Panc1 (cell line): ENCODE measurements at regions not wholly inside any gene's neighbourhood (a gene's known extent, or its start where the extent isn't known, plus 50 kb on each side); places are given as distances from the start of the nearest gene placed in this dataset.

Source experiments
- ATAC-seq: fragments of 200-7000 bp; cut with Tn5 transposase; 2 replicates; pipeline ENCODE4 v1.9.1; 2020; ENCODE audit warnings: mild to moderate bottlenecking, moderate library complexity
- BruUV-seq: library from RNA; stranded (reverse); fragments of 400-500 nt; replicated peaks from 2 replicates; lab custom pipeline; 2021; lab: Mats Ljungman, UMichigan
- CTCF ChIA-PET: fragments of 300-600 bp; sonication (Branson Sonifier 250); formaldehyde crosslinking; loops from one replicate; lab custom pipeline; 2022; ENCODE audit warnings: antibody characterized with exemption; lab: Charles Lee
- POLR2A ChIA-PET: fragments of 300-600 bp; sonication (Branson Sonifier 250); formaldehyde crosslinking; loops from one replicate; lab custom pipeline; 2022; ENCODE audit warnings: antibody characterized with exemption; lab: Charles Lee
- DNase-seq: peaks from one replicate; pipeline ENCODE4 v3.0.0-alpha.2; 2010; ENCODE audit warnings: low read depth, low spot score
- H3K27ac ChIP-seq: 2 replicates; pipeline ENCODE4 v1.5.1; 2011; ENCODE audit warnings: mild to moderate bottlenecking, low read length, inconsistent platforms
- H3K27me3 ChIP-seq: fragments of 200-500 bp; sonication (Bioruptor generic); 2 replicates; pipeline ENCODE4 v1.6.0; 2014; ENCODE audit warnings: low read length, inconsistent platforms; ENCODE audit not compliant: control insufficient read depth, insufficient read depth
- H3K36me3 ChIP-seq: fragments of 200-500 bp; sonication (Bioruptor generic); 2 replicates; pipeline ENCODE4 v1.5.1; 2014; ENCODE audit warnings: inconsistent platforms, mild to moderate bottlenecking, low read length, moderate library complexity; ENCODE audit not compliant: control insufficient read depth, insufficient read depth
- H3K4me1 ChIP-seq: 2 replicates; pipeline ENCODE4 v1.5.1; 2011; ENCODE audit warnings: inconsistent platforms, mild to moderate bottlenecking, low read length, moderate library complexity; ENCODE audit not compliant: control insufficient read depth, insufficient read depth
- H3K4me3 ChIP-seq, 2 experiments: 2 replicates each; pipeline ENCODE4 v1.5.1; 2011 to 2012; ENCODE audit warnings: low read depth in 2 of 2, low read length in 2 of 2, mild to moderate bottlenecking in 2 of 2, inconsistent platforms in 1 of 2, moderate library complexity in 1 of 2
- H3K9me3 ChIP-seq: fragments of 200-500 bp; sonication (Bioruptor generic); 2 replicates; pipeline ENCODE4 v1.5.1; 2014; ENCODE audit warnings: low read depth, mild to moderate bottlenecking, inconsistent platforms, low read length, moderate library complexity; ENCODE audit not compliant: control insufficient read depth, insufficient read depth
- POLR2AphosphoS5 ChIP-seq: IDR thresholded peaks from 2 replicates; pipeline ENCODE4 v1.6.1; 2012; ENCODE audit warnings: mild to moderate bottlenecking, low read depth, low read length, moderate library complexity
- SIN3A ChIP-seq: IDR thresholded peaks from 2 replicates; pipeline ENCODE4 v1.6.1; 2012; ENCODE audit warnings: low read depth, mild to moderate bottlenecking, low read length, moderate library complexity, borderline replicate concordance; ENCODE audit not compliant: insufficient read depth
- TCF7L2 ChIP-seq: IDR thresholded peaks from 2 replicates; pipeline ENCODE4 v1.6.1; 2011; ENCODE audit warnings: mild to moderate bottlenecking, low read depth, low read length, inconsistent platforms
- in situ Hi-C: cut with HindIII; loops from 2 replicates; pipeline ENCODE4 v1.10.0; 2016; ENCODE audit warnings: low sequenced_read_pairs, low pct_unique_long_range_greater_than_20kb
- intact Hi-C: fragments of 100-400 bp; cut with micrococcal nuclease; formaldehyde crosslinking; loops from one replicate; pipeline ENCODE4 v1.10.0; 2022; ENCODE audit not compliant: unreplicated experiment
- TF ChIP-seq, protein P1 (sequence below): fragments of 450-650 bp; IDR thresholded peaks from 2 replicates; pipeline ENCODE4 v1.5.1; 2017; ENCODE audit warnings: mild to moderate bottlenecking
- TF ChIP-seq, protein P2 (sequence below), 2 experiments: IDR thresholded peaks; 2 replicates each; pipeline ENCODE4 v1.6.1; 2011 to 2012; ENCODE audit warnings: low read depth in 2 of 2, control low read depth in 1 of 2, low read length in 1 of 2, mild to moderate bottlenecking in 1 of 2, moderate library complexity in 1 of 2; ENCODE audit not compliant: insufficient read depth in 1 of 2

DNA sequence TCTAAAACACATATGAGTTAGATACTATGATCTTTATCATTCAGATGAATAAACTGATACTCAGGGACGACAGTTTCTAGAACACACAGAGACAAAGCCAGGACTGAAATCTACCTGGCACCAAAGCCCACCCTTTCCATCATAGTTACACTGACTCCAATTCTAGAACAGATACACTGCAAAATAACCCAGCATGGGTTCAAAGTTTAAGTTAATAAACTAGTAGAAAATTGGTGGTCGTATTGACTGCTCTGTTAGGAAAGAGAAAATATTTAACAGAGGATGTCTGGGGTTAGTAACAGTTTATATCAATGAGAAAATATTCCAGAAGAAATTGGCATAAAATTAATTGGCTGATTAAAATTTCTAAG lies 60.8 kb upstream of the BCL9 start:
- BruUV-seq, result no TSS peak
- no peaks in the 10 kb centered on the region for H3K9me3 ChIP-seq
- POLR2A ChIA-PET, result no interaction called here
- in situ Hi-C loops (no loop called here), intact Hi-C loops (no loop called here)
- no peak overlapping the region for H3K4me3 ChIP-seq
- ATAC-seq (no peak), DNase-seq (no peak)
- no peaks in the 10 kb centered on the region for H3K4me1 ChIP-seq
- no peaks in the 10 kb centered on the region for H3K36me3 ChIP-seq
- no peak overlapping the region for H3K27ac ChIP-seq
- CTCF ChIA-PET, result no interaction called here
- TF ChIP-seq SIN3A (no peak), TCF7L2 (no peak), POLR2AphosphoS5 (no peak)
- TF ChIP-seq, protein P1, sequence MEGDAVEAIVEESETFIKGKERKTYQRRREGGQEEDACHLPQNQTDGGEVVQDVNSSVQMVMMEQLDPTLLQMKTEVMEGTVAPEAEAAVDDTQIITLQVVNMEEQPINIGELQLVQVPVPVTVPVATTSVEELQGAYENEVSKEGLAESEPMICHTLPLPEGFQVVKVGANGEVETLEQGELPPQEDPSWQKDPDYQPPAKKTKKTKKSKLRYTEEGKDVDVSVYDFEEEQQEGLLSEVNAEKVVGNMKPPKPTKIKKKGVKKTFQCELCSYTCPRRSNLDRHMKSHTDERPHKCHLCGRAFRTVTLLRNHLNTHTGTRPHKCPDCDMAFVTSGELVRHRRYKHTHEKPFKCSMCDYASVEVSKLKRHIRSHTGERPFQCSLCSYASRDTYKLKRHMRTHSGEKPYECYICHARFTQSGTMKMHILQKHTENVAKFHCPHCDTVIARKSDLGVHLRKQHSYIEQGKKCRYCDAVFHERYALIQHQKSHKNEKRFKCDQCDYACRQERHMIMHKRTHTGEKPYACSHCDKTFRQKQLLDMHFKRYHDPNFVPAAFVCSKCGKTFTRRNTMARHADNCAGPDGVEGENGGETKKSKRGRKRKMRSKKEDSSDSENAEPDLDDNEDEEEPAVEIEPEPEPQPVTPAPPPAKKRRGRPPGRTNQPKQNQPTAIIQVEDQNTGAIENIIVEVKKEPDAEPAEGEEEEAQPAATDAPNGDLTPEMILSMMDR, result no peak
- TF ChIP-seq, protein P2, sequence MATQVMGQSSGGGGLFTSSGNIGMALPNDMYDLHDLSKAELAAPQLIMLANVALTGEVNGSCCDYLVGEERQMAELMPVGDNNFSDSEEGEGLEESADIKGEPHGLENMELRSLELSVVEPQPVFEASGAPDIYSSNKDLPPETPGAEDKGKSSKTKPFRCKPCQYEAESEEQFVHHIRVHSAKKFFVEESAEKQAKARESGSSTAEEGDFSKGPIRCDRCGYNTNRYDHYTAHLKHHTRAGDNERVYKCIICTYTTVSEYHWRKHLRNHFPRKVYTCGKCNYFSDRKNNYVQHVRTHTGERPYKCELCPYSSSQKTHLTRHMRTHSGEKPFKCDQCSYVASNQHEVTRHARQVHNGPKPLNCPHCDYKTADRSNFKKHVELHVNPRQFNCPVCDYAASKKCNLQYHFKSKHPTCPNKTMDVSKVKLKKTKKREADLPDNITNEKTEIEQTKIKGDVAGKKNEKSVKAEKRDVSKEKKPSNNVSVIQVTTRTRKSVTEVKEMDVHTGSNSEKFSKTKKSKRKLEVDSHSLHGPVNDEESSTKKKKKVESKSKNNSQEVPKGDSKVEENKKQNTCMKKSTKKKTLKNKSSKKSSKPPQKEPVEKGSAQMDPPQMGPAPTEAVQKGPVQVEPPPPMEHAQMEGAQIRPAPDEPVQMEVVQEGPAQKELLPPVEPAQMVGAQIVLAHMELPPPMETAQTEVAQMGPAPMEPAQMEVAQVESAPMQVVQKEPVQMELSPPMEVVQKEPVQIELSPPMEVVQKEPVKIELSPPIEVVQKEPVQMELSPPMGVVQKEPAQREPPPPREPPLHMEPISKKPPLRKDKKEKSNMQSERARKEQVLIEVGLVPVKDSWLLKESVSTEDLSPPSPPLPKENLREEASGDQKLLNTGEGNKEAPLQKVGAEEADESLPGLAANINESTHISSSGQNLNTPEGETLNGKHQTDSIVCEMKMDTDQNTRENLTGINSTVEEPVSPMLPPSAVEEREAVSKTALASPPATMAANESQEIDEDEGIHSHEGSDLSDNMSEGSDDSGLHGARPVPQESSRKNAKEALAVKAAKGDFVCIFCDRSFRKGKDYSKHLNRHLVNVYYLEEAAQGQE (IDR thresholded peaks at IDR 0.05; ENCODE audit: insufficient read depth in 1 of 2, low read depth in 2 of 2, low read length in 1 of 2), result no peak
- H3K27me3 ChIP-seq, result no peaks in the 10 kb centered on the region; the same call in 1 of the 2 replicates

DNA sequence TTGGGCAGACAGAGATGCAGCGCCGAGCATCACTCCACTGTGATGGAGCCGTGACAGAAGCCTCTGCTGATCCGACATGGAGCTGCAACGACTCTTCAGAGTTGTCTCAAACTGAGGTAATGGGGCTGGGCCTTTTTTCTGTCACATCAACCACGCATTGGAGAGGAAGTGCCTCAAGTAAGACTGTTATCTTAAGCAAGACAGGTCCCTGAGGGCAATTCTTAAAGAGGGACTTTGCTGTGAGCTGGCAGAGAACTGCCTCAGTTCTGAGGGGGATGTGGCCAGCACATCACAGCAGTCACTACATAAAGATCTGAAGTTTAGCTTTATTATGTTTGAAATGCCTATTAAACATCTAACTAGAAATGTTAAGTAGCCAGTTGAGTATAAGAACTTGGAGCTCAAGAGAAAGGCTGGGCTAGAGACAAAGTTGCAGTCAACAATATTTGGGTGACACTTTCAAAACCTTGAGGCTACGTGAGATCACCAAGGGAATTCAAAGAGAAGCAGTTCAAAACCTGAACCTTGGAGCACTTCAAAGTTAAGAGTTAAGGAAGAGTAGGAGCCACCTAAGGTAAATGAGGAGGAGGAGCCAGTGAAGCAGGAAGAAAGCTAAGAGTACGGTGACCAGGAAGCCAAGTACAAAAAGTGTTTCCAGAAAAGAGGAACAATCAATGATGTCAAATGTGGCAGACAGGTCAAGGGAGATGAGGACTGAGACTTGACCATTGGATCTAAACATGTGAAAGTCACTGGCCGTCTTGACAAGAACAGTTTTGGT lies 54.2 kb upstream of the BCL9 start:
- no TSS peak for BruUV-seq
- intact Hi-C loops (no loop called here), in situ Hi-C loops (no loop called here)
- CTCF ChIA-PET, result no interaction called here
- TF ChIP-seq SIN3A, result no peak
- TF ChIP-seq, protein P1, result no peak
- TF ChIP-seq TCF7L2, result no peak
- no peak for TF ChIP-seq POLR2AphosphoS5
- TF ChIP-seq, protein P2 (IDR thresholded peaks at IDR 0.05; ENCODE audit: insufficient read depth in 1 of 2, low read depth in 2 of 2, low read length in 1 of 2), result no peak
- Histone ChIP-seq H3K27me3 (no peaks in the 10 kb centered on the region), H3K27ac (no peak overlapping the region), H3K36me3 (no peaks in the 10 kb centered on the region), H3K4me1 (no peaks in the 10 kb centered on the region), H3K9me3 (no peaks in the 10 kb centered on the region), H3K4me3 (no peak overlapping the region)
- POLR2A ChIA-PET, result no interaction called here
- ATAC-seq, result no peak
- DNase-seq, result no peak
